ENCODE measurements at regions not wholly inside any gene's neighbourhood (a gene's known extent, or its start where the extent isn't known, plus 50 kb on each side); places are given as distances from the start of the nearest gene placed in this dataset.

DNA sequence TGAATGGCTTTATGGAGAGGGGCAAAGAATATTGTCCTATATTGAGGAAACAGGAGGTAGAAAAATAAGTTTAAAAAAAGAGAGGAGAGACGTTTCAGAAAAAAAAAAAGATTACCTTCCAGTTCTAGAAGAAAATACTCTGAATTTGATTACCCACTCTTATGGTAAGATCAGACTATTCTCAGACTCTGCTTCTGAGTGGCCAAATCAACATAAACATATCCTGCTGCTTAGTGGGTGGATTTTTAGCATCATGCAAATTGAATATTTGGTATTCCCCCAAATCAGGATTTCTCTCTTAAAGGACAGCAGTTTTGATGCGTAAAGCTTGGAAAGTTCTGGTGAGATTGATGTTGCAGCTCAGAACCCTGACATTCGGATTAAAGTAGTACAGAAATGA, 946.6 kb downstream of the TFAP2A start:
- intact Hi-C loops (cut with DNase I; ENCODE audit: low total_unique reads), result no loop called here
- Histone ChIP-seq H3K4me3 (no peak overlapping the region), H3K27ac (no peak overlapping the region), H3K4me1 (no peaks in the 10 kb centered on the region), H3K36me3 (no peaks in the 10 kb centered on the region), H3K9me3 (peaks cover 0 to 4% (median 0%) of the 10 kb centered on the region in 8 donors), H3K27me3 (replicated peaks in 1 of 7) (no peaks in the 10 kb centered on the region)
- no peak for DNase-seq
- TF ChIP-seq POLR2AphosphoS5 (IDR thresholded peaks at IDR 0.05), result no peak
- TF ChIP-seq, protein P1, sequence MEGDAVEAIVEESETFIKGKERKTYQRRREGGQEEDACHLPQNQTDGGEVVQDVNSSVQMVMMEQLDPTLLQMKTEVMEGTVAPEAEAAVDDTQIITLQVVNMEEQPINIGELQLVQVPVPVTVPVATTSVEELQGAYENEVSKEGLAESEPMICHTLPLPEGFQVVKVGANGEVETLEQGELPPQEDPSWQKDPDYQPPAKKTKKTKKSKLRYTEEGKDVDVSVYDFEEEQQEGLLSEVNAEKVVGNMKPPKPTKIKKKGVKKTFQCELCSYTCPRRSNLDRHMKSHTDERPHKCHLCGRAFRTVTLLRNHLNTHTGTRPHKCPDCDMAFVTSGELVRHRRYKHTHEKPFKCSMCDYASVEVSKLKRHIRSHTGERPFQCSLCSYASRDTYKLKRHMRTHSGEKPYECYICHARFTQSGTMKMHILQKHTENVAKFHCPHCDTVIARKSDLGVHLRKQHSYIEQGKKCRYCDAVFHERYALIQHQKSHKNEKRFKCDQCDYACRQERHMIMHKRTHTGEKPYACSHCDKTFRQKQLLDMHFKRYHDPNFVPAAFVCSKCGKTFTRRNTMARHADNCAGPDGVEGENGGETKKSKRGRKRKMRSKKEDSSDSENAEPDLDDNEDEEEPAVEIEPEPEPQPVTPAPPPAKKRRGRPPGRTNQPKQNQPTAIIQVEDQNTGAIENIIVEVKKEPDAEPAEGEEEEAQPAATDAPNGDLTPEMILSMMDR (IDR thresholded peaks at IDR 0.05 in 8 of 11, conservative IDR thresholded peaks at IDR 0.05 in 3 of 11), result no peak
- WGBS, 5 donors, result 52 to 65% (median 58%) methylated on average over 3 of the region's 3 CpGs

GRCh38 chr6:9467741-9468140, 947.1 kb downstream of the TFAP2A start:
- no peaks in the 10 kb centered on the region for H3K36me3 ChIP-seq
- H3K4me1 ChIP-seq, result no peaks in the 10 kb centered on the region
- H3K4me3 ChIP-seq, result no peak overlapping the region
- no peak overlapping the region for H3K27ac ChIP-seq
- TF ChIP-seq POLR2A (IDR thresholded peaks at IDR 0.05) (no peak), POLR2AphosphoS5 (IDR thresholded peaks at IDR 0.05) (no peak)
- TF ChIP-seq, protein P1 (IDR thresholded peaks at IDR 0.05 in 8 of 11, conservative IDR thresholded peaks at IDR 0.05 in 3 of 11), result no peak
- 79 to 90% (median 81%) methylated on average over 3 of the region's 3 CpGs for WGBS, 5 donors
- intact Hi-C loops (cut with DNase I; ENCODE audit: low total_unique reads), result no loop called here
- no peaks in the 10 kb centered on the region for H3K27me3 ChIP-seq (replicated peaks in 1 of 7)
- H3K9me3 ChIP-seq, result peaks cover 0 to 4% (median 0%) of the 10 kb centered on the region in 8 donors
- DNase-seq, result no peak

DNA sequence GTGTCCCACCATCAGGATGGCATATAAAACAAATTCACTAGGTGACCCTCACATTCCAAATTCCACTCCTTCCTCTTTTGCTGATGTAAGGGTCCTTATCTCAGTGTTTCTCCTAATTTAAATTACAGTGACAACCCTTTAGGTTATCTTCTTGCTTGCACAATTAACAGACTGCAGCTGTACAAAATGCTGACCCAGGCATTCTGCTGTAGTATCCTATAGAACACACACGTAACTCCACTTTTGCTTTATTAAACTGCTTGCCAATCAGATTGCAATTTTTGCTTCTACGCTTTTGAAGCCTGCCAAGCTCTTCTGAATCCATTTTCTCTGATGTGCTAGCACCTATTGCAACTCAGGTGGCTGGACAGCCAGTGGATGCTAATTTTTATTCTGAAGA, 950.3 kb downstream of the TFAP2A start:
- Histone ChIP-seq H3K9me3 (peaks cover 0 to 6% (median 0%) of the 10 kb centered on the region in 8 donors), H3K36me3 (no peaks in the 10 kb centered on the region), H3K27ac (no peak overlapping the region), H3K4me1 (no peaks in the 10 kb centered on the region), H3K4me3 (no peak overlapping the region), H3K27me3 (replicated peaks in 1 of 7) (no peaks in the 10 kb centered on the region)
- intact Hi-C loops (cut with DNase I; ENCODE audit: low total_unique reads), result no loop called here
- TF ChIP-seq POLR2AphosphoS5 (IDR thresholded peaks at IDR 0.05), result no peak
- no peak for TF ChIP-seq POLR2A (IDR thresholded peaks at IDR 0.05)
- TF ChIP-seq, protein P1 (IDR thresholded peaks at IDR 0.05 in 8 of 11, conservative IDR thresholded peaks at IDR 0.05 in 3 of 11), result no peak
- no peak for DNase-seq
- WGBS, 5 donors, result 64 to 83% (median 78%) methylated on average over 2 of the region's 2 CpGs

DNA sequence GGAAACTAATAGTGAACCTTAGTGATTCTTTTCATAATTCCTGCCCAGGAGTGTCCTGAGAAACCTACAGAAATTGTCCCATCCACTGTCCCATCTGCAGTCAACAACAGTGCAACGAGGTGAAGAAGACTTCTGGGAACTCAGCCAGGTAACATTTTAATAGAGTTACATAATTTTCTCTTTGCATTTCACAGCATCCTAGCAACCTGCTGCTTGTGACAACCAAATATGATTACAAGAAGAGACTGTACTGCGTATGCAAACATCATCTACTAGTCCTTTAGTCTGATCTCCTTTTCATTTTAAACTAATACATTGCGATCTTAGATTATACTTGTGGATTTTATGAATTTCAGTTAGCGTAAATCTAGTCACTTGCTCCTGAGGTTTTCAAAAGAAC, 951.6 kb downstream of the TFAP2A start:
- H3K36me3 ChIP-seq, result no peaks in the 10 kb centered on the region
- WGBS, 5 donors, result 82 to 86% (median 83%) methylated on average over 4 of the region's 4 CpGs
- no peak for DNase-seq
- no peaks in the 10 kb centered on the region for H3K27me3 ChIP-seq (replicated peaks in 1 of 7)
- intact Hi-C loops (cut with DNase I; ENCODE audit: low total_unique reads), result no loop called here
- TF ChIP-seq POLR2AphosphoS5 (IDR thresholded peaks at IDR 0.05) (no peak), POLR2A (IDR thresholded peaks at IDR 0.05) (no peak)
- TF ChIP-seq, protein P1 (IDR thresholded peaks at IDR 0.05 in 8 of 11, conservative IDR thresholded peaks at IDR 0.05 in 3 of 11), result no peak
- H3K27ac ChIP-seq, result no peak overlapping the region
- H3K4me1 ChIP-seq, result no peaks in the 10 kb centered on the region
- no peak overlapping the region for H3K4me3 ChIP-seq
- peaks cover 0 to 4% (median 0%) of the 10 kb centered on the region in 8 donors for H3K9me3 ChIP-seq

Measured in spleen (tissue), 11 donors.